ENCODE measurements at regions not wholly inside any gene's neighbourhood (a gene's known extent, or its start where the extent isn't known, plus 50 kb on each side); places are given as distances from the start of the nearest gene placed in this dataset.

DNA sequence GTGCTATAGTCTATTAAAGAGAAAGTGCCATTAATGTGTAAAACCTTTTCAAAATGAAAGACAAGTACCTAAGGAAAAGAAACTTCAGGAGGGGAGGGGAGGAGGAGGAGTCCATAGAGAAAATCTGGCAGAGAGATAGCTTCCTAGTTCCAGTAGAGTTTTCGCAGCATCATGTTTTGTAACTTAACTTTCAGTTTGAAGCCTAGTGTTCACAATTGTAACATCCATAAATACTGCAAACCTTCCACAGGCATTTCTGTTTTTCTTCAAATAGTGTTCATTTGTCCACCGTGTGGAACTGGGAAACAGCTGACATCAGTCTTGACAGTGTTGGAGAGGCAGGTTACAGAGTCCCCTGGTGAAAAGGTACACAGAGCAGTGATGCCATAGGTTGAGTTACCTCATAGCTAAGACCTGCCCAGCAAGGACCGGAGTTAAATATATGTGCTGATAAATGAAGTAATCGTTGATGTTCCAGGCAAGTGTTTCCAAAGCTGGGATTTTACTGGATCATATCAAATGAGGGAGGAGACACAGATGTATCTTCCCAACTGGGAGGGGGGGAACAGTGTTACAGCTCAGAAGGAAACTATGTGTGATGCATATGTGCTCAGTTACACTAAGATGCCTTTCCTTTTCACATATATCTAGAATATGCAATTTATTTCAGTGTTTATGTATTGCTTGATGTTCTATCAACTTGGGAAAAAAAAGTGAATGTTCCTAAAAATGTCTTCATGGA lies 369.5 kb upstream of the FAM241A start:
- DNase-seq, result no peak

DNA sequence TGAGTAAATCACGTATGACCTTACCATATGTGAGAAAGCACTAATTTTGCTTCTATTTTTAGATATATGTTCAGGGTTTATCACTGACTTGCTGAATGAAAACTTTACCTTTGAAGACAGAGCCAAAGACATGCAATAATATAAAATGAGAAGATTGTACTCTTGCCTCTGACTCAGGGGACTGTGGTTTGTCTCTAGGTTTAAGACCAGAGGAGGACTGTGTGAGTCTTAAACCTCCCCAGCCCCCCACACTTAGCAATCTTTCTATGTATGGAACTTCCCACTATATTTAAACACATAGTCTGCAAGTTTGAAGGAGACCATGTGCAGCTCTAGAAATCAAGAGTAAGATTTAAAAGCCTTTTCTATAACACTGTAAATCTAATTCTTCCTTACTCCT lies 368.7 kb upstream of the FAM241A start:
- no peak for DNase-seq

DNA sequence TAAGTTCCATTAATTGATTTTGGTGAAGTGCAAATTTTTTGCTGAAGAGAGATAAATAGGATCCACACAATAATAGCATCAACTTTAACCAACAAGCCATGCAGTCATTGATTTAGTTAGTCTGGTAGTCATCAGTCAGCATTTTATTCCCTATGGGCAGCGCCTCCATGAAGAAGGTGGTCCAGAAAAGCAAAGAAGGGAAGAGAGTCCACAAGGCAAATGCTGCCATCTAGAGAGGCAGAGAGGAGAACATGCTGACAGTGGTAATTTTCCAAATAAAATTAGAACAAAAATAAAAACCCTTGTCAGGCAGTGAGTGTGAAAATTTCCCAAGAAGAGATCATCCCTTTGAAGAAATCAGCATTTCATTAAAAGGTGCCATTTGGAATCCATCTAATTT lies 366.7 kb upstream of the FAM241A start:
- DNase-seq, result no peak

DNA sequence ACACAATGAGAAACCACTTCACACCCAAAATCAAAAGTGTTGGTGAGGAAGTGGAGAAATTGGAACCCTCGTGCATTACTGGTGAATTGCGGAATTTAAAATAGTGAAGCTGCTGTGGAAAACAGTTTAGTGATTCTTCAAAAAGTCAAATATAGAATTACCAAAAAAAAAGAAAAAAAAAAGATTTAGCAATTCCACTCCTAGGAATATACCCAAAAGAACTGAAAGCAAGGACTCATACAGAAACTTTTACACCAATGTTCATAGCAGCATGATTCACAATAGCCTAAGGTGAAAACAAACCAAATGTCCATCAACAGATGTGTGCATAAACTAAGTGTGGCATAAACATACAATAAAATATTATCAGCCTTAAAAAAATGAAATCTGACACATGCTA lies 364.3 kb upstream of the FAM241A start:
- DNase-seq, result no peak

DNA sequence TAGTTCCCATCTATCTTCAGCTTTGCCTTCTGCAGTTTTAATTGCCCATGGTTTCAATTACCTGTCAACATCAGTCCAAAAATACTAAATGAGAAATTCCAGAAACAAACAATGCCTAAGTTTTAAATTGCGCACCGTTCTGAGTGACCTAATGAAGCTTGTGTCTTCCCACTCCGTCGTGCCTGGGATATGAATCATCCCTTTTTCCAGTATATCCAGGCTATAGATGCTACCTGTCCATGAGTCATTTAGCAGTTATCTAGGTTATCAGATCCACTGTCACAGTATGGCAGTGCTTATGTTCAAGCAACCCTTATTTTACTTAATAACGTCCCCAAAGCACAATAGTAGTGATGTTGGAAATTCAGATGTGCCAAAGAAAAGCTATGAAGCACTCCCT lies 363.6 kb upstream of the FAM241A start:
- no peak for DNase-seq

DNA sequence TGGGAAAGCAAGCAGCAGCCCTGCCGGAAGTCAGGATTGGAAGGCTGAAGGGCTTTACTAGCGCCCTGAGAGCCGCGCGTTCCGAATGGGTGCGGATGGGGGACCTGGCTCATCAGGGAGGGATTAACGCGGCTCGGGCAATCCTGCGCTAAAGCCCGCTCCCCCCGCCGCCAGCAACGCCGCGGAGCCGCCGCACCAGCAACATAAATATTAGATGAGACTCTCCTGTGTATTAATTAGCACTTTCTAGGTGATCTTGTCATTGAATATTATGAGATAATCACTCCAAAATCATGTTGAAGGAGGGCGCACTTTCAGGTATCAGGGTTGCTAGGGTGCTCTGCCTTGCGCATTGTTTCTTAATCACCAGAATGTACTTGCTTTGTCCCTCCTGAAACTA lies 357.2 kb upstream of the FAM241A start:
- no peak for DNase-seq

DNA sequence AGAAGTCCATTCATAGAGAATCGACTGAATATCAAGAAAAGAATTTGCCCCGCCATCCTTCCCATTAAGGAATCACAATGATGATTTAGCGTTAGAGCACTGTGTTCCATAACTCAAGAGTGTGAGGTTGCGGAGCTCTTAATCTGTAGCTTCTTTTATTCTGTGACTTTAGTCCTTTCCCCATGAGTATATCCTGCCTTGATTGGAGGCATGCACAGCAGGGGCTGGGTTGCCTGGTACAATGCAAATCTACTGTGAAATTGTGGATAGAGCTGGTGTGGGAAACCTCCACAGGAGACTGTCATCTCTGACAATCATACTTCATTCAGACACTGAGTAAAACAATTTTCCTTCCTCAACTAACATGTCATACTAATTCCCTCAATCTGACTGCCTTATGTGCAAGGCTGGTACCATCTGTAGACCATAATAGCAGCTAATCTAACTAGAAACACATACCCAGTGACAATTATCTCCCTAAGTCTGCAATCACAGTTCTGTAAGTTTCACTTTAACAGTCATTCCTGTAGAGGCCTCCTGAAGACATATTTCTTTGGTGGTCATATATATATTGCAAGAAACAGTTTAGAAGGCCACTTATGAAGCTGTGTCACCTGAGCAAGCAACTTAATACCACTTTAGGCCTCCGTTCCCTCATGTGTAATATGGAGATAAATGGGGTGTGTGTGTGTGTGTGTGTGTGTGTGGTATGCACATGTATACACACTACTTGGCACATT lies 355.2 kb upstream of the FAM241A start:
- no peak for DNase-seq

DNA sequence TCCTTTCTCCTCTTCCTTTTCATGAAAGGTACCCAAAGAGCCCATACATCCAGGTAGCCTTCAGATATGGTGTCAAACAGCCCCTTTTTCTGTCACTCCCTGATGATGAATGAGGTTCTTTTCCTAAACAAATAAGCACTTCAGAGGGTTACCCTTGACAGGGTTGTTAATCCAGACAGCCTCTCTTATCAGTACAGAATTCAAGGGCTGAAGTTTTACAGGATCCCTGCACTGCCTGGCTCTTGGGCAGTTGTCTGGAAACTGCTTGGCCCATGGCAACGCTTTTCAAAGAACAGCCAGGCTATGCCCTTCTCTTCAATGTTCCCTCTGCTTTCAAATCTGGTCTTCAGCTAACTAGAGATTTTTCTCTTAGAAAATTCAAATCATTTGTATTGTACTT lies 352.6 kb upstream of the FAM241A start:
- no peak for DNase-seq

DNA sequence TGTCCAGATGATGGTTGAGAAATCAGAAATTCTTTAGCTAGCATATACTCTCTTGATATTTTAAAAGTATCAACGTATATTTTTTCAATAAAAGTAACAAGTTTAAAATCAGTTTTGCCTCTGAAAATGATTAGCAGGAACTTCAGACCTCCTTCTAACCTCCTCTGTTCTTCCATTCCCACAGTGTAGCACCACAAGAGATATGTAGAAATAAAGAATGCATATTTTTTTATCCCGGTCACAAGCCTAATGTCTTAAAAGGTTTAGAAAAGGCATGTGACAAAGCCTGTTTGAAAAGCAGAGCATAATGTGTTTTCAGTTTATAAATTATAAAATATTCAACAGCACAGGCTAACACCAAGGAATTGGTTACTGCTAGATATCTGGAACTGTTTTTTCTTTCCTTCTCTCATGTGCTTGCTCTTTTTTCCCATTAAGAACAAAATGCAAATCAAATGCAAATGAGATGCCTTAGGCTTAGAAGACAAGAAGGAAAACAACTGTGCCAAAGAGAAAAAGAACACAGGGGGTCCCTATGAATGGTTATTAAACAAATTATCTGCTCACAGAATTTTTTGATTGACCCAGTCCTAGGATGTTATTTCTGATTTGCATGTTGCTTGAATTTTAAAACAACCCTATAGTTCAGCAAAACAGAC lies 351.7 kb upstream of the FAM241A start:
- no peak for DNase-seq

DNA sequence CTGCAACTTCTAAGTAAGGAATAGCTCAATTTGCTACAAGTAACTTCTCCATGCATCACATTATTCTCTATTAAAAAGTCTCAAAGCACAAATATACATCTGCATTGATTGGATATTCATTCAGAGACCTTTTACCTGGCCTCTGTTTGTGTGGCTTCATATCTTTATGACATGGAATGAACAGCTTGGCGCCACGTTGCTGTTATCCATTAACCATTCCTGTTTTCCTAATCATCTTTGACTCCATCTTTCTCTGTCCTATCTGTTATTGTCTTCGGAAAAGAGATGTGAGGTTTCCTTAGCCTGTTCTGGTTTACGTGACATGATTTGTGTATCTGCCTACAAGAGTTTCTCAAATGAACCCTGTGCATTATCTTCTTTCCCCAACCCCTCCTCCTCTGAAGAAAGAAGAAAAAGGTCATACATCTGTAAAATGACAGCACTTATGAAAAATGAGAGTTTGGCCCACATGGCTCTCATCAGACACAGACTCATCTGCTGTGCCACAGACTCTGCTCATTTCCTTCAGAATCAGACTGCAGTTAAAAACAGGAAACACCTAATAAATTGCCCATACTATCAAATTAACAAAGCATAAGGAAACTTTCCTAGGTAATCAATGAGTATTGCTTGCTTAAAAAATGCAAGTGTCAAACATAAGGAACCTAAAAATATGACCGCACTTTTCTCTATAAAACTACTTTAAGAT lies 347.6 kb upstream of the FAM241A start:
- DNase-seq, result no peak

DNA sequence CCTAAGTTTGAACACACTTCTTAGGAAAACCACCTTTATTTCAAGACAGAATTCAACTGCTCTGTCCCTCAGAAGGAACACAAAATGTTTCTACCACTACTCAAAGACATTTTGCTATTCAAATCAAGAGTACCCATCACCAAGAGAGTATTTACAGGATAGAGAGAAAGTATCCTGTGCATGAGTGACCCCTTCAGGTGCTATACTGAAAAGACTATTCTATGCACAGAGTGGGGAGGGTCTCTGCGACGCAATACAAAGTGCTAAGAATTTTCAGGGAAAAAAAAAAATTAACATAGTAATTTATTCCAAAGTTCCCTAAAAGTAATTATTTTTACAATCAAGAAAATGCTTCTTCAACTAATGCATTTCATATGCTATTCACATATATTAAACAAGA lies 346.4 kb upstream of the FAM241A start:
- no peak for DNase-seq

DNA sequence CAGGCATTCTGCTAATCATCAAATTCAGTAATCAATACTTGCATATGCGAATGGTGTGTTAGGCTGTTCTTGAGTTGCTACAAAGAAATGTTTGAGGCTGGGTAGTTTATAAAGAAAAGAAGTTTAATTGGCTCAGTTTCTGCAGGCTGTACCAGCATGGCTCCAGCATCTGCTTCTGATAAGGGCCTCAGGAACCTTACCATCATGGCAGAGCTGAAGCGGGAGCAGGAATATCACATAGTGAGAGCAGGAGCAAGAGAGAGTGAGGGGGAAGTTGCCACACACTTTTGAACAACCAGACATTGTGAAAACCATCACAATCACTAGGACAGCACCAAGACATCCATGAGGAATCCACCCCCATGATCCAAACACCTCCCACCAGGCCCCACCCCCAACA lies 344.7 kb upstream of the FAM241A start:
- no peak for DNase-seq

DNA sequence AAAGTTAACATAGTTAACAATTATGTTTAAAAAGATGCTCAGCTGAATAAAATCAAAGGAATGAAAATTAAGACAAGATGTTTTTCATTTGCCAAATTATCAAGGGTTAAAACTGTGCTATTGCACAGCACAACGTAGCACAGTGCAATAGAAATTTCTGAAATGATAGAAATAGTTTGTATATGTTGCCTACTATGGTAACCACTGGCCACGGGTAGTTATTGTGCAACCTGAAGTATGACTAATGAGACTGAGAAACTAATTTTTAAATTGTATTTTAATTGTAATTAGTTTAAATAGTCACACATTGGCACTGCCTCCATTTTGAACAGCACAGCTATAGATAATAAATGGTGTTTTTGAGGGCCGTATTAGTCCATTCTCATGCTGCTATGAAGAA lies 343.1 kb upstream of the FAM241A start:
- DNase-seq, result no peak

DNA sequence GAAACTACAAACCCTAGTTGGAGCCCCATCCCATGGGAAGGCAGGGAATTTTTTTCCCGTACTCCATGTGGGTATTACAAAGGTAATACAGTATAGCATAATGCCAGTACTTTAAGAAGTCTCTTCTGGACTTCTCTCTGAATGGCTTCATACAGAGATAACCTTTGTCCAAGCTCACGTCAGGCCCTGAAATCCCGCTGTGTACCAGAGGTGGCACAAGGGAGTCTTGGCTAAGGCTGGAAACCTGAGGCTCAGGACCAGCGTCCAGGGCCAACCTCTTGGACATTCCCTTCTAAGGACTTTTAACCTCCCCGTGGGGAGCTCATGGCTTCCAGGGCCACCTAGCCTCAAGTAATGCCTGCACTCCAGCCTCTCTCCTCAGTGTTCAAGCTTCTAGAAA lies 338.9 kb upstream of the FAM241A start:
- no peak for DNase-seq

DNA sequence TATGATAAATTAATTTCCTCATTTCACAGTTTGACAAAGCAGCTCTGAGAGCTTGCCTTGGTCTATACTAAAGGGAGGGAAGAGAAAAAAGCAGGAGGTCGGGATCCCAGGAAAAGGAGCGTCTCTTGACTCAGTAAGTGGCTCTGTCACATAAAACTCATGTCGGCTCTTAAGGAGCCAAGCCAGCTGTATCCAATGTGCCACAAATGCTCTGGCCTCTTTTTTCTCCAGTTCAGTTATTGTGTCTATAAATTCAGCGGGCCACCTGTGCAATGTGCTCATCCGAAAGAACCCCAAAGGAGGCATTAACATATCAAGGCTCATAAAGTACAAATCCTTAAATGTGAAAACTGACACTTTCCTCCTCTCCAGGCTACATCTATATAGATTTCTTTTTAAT lies 337.7 kb upstream of the FAM241A start:
- DNase-seq, result no peak

DNA sequence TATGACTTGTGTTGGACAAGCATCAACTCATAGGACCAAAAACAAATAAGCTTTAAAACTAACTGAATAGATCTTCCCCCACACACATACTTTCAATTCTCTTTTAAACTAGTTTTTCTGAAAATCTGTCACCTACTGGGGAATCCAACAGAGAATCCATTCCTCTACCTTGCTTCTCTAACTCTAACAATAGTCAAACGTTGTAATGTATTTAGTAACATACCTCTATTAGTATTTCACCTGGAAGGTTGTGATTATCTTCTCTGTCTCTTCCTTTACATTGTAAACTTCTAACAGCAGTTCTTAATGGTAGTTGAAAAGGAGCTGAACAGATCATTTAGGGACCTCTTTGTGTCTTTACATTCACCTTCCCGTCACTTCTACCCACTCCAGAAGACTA lies 337.1 kb upstream of the FAM241A start:
- DNase-seq, result no peak

DNA sequence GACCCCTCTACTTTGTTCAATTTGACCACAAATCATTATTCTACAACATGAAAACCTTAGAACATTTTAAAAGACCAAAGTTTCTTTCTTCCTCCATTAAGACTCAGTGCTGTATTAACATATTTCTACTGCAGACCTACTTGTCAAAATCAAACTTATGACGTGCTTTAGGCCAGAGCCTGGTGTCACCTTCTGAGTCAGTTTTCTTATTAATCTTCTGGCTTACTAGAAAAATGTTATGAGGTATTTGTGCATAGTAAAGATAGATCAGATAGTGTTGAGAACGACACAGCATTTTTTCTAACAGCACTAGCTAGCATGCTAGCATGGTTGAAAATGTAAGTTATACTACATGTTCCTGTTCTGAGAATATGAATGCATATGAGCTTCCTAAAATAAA lies 333.6 kb upstream of the FAM241A start:
- DNase-seq, result no peak

DNA sequence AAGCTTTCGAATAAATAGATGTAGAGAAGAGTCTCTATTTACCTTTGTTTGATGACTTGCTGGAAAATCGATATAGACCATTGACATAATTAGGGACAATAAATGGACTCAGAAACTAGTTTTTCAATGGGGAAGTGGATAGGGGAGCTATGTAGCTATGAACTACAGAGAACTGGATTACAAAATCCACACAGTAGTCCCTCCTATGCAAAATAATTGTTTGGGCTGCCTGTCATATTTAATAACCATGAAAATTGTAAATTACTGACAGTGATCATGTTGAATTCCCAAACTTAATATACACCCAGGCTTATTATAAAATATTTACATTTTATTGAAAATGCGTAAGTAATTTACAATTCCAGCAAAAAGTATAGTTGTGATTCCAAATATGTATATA lies 333.1 kb upstream of the FAM241A start:
- DNase-seq, result no peak

DNA sequence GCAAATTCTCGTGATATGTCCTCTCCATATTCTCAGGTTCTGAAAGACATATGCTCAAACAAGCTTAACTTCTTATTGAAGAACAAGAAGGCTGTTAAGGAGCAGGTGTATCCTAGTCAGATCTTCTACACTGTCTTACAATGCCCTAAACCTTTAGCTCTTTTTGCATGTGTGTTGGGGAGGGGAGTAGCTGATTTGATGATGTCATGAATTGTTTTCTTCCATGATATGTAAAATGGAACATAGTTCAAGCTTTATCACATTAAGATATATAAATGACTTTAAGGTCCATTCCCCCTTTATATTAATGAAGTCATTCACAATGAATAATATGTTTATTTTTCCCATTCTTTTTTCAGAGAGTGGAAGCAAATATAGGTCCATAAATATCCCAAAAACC lies 332.5 kb upstream of the FAM241A start:
- DNase-seq, result no peak

DNA sequence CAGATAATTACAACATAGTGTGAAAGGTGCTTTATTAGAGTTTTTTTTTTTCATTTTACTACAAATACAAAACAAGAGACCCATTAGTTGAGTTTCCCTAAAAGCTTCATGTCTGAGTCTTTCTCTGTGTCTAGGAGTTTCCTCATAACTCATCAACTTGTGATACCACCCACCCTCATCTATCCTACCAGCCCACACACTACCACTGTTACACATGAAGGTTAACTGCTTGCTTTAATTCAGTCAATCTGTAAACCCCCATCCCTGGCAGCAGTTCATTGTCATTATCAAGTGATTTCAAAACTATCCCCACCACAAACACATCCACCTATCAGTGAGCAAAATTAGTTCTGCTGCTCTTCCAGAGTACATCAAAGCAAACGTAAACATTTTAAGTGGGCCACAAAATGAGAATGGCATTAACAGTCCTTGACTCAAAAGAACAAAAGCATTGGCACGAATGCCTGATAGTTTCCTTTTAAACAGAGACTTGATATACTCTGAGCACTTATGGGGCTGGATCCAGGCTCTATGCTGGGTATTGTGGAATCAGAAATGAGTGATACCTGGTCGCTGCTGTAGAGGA lies 331.6 kb upstream of the FAM241A start:
- DNase-seq, result no peak

DNA sequence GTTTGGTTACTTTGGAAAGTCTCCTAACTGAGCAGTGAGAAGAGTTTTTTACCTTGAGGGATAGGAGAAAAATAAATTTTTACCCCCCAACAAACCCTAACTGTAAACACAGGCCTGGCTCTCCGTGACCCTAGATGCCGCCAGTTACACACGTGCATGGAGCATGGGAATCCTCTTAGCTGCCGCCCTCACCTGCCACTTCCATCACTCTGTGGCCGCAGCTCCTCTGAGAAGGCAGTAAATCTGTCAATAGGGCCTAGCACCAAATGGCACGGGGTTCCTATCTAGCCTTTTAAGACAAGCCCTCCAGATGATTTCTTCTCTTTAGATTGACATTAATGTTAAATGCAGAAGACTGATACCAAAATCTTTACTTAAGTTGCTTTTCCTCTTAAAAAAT lies 330.3 kb upstream of the FAM241A start:
- DNase-seq, result no peak

DNA sequence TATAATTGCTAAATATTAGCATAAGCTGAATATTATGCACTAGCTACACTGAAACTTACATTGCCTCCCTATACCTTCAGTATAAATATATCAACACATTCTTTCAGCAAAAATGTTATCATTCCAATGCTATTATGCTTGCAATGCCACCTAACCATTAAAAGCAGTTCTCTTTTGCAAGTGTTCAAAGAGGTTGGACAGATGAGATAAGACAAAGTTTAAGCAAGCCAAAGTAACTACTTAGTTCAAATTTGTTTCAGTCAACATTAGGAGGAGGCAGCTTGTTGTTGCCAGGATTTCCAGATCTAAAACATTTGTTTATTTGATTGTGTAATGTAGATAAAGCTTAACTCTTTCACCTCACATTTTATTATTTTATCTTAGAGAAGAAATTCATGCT lies 323.9 kb upstream of the FAM241A start:
- DNase-seq, result no peak

DNA sequence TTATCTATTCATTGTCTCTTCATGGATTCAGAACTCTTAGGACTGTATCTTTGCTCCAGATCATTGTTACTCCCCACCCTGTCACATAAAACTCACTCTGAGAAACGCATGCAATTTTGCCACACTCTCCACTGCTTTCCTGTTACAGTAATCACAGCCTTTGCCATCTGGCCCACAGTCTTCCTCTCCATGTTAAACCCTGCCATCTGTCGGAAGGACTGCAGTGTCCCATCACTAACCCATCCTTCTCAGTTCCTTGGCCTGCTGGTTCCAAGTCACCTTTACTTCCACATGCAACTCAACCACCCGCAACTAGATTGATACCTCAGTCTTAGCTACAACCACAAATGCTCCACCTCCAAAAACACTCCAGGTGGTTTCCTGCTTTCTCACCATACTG lies 308.7 kb upstream of the FAM241A start:
- DNase-seq, result no peak
